ENCODE measurements at regions not wholly inside any gene's neighbourhood (a gene's known extent, or its start where the extent isn't known, plus 50 kb on each side); places are given as distances from the start of the nearest gene placed in this dataset.

- TF ChIP-seq, protein P1, sequence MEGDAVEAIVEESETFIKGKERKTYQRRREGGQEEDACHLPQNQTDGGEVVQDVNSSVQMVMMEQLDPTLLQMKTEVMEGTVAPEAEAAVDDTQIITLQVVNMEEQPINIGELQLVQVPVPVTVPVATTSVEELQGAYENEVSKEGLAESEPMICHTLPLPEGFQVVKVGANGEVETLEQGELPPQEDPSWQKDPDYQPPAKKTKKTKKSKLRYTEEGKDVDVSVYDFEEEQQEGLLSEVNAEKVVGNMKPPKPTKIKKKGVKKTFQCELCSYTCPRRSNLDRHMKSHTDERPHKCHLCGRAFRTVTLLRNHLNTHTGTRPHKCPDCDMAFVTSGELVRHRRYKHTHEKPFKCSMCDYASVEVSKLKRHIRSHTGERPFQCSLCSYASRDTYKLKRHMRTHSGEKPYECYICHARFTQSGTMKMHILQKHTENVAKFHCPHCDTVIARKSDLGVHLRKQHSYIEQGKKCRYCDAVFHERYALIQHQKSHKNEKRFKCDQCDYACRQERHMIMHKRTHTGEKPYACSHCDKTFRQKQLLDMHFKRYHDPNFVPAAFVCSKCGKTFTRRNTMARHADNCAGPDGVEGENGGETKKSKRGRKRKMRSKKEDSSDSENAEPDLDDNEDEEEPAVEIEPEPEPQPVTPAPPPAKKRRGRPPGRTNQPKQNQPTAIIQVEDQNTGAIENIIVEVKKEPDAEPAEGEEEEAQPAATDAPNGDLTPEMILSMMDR (IDR thresholded peaks at IDR 0.05), result no peak
- TF ChIP-seq POLR2A (IDR thresholded peaks at IDR 0.05), result no peak
Observed at GRCh38 chr1:192493584-192493983, 82.0 kb upstream of the RGS1 start.

Measured in Peyer's patch (tissue), 4 donors.